HG03039 (cell line): ENCODE measurements at regions not wholly inside any gene's neighbourhood (a gene's known extent, or its start where the extent isn't known, plus 50 kb on each side); places are given as distances from the start of the nearest gene placed in this dataset.
"Not testable (repeated sequence)": the region's sequence is repeated elsewhere in the genome, so short reads cannot be mapped to it uniquely, and the experiment has no call there.

ENCODE experiments used
- ATAC-seq: cut with Tn5 transposase; IDR thresholded peaks from one replicate; pipeline ENCODE4 v1.9.1; 2021; ENCODE audit warnings: mild to moderate bottlenecking, moderate library complexity; ENCODE audit not compliant: unreplicated experiment

- no peak for ATAC-seq
Measured at GRCh38 chr2:88396209-88396608, 56.3 kb downstream of the FOXI3 start.

GRCh38 chr2:88377641-88377991, 74.9 kb downstream of the FOXI3 start:
- ATAC-seq = no peak

GRCh38 chr2:88372042-88372441, 80.5 kb downstream of the FOXI3 start:
- ATAC-seq = no peak

GRCh38 chr2:88365408-88365807, 87.1 kb downstream of the FOXI3 start:
- ATAC-seq = not testable (repeated sequence)

GRCh38 chr2:88355486-88355885, 97.0 kb downstream of the FOXI3 start:
- ATAC-seq = no peak

GRCh38 chr2:88351249-88351601, 101.3 kb downstream of the FOXI3 start:
- ATAC-seq = no peak

GRCh38 chr2:88350331-88351248, 101.9 kb downstream of the FOXI3 start:
- ATAC-seq = no peak

GRCh38 chr2:88345842-88346241, 106.7 kb downstream of the FOXI3 start:
- no peak for ATAC-seq

GRCh38 chr2:88342749-88343148, 109.7 kb downstream of the FOXI3 start:
- no peak for ATAC-seq

GRCh38 chr2:88334418-88334817, 118.1 kb downstream of the FOXI3 start:
- no peak for ATAC-seq

- no peak for ATAC-seq
Measured at GRCh38 chr2:88331239-88331638, 121.3 kb downstream of the FOXI3 start.

- peak; percentile 78 for ATAC-seq
Measured at GRCh38 chr2:88329815-88330603, 122.5 kb downstream of the FOXI3 start.

- no peak for ATAC-seq
Measured at GRCh38 chr2:88321449-88322248, 130.8 kb downstream of the FOXI3 start.

GRCh38 chr2:88320076-88320773, 132.3 kb downstream of the FOXI3 start:
- ATAC-seq = no peak

- ATAC-seq = no peak
Measured at GRCh38 chr2:88318956-88319330, 133.6 kb downstream of the FOXI3 start.

GRCh38 chr2:88318071-88318955, 134.2 kb downstream of the FOXI3 start:
- ATAC-seq = no peak

- ATAC-seq = no peak
Measured at GRCh38 chr2:88310787-88311186, 140.6 kb downstream of the THNSL2 start.

GRCh38 chr2:88307817-88308216, 137.7 kb downstream of the THNSL2 start:
- ATAC-seq = no peak

GRCh38 chr2:88303865-88304264, 133.7 kb downstream of the THNSL2 start:
- no peak for ATAC-seq

- no peak for ATAC-seq
Measured at GRCh38 chr2:88296247-88296646, 126.1 kb downstream of the THNSL2 start.
